ENCODE measurements at regions not wholly inside any gene's neighbourhood (a gene's known extent, or its start where the extent isn't known, plus 50 kb on each side); places are given as distances from the start of the nearest gene placed in this dataset.

DNA sequence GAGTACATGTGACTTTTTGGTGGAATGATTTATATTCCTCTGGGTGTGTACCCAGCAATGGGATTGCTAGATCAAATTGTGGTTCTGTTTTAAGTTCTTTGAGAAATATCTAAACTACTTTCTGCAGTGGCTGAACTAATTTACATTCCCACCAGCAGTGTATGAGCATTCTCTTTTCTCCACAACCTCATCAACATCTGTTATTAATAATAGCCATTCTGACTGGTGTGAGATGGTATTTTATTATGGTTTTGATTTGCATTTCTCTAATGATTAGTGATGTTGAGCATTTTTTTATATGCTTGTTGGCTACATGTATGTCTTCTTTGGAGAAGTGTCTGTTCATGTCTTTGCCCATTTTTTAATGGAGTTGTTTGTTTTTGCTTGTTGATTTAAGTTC lies 267.4 kb upstream of the NT5C1B start:
- intact Hi-C loops (cut with DNase I): loop anchor here (5.0 kb wide), 1 partner anchor 1321 kb away; no protein-coding TSS in a partner anchor
- Histone ChIP-seq H3K27ac (no peak overlapping the region), H3K4me1 (no peaks in the 10 kb centered on the region), H3K27me3 (no peaks in the 10 kb centered on the region), H3K36me3 (no peaks in the 10 kb centered on the region), H3K4me3 (no peak overlapping the region), H3K9me3 (no peaks in the 10 kb centered on the region)
- DNase-seq (ENCODE audit: extremely low spot score in 2 of 2): no peak
- no peak for TF ChIP-seq POLR2AphosphoS5 (IDR thresholded peaks at IDR 0.05; ENCODE audit: insufficient read depth in 1 of 2, low read depth in 1 of 2)
- TF ChIP-seq, protein P1, sequence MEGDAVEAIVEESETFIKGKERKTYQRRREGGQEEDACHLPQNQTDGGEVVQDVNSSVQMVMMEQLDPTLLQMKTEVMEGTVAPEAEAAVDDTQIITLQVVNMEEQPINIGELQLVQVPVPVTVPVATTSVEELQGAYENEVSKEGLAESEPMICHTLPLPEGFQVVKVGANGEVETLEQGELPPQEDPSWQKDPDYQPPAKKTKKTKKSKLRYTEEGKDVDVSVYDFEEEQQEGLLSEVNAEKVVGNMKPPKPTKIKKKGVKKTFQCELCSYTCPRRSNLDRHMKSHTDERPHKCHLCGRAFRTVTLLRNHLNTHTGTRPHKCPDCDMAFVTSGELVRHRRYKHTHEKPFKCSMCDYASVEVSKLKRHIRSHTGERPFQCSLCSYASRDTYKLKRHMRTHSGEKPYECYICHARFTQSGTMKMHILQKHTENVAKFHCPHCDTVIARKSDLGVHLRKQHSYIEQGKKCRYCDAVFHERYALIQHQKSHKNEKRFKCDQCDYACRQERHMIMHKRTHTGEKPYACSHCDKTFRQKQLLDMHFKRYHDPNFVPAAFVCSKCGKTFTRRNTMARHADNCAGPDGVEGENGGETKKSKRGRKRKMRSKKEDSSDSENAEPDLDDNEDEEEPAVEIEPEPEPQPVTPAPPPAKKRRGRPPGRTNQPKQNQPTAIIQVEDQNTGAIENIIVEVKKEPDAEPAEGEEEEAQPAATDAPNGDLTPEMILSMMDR (IDR thresholded peaks at IDR 0.05): no peak
- TF ChIP-seq POLR2A (IDR thresholded peaks at IDR 0.05): no peak

DNA sequence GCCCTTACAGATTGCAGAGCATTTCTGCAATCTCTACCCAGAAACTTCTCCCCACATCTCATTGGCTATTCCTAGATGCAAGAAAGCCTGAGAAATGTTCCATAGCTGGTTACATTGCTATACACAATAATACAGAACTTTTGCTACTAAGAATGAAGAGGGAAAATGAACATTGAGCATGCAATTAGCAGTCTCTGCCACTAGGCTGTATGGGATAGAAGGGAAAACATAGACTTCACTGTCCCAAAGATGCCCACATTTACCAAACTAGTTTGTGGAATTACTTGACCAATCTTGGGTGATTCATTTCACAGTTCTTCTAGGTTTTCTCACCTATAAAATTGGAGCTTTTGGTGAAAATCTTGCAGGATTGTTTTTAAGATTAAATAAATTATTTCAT lies 265.7 kb upstream of the NT5C1B start:
- no peak overlapping the region for H3K4me3 ChIP-seq
- no peak for DNase-seq (ENCODE audit: extremely low spot score in 2 of 2)
- no peaks in the 10 kb centered on the region for H3K27me3 ChIP-seq
- H3K36me3 ChIP-seq: no peaks in the 10 kb centered on the region
- intact Hi-C loops (cut with DNase I): loop anchor here (5.0 kb wide), 1 partner anchor 1322 kb away; no protein-coding TSS in a partner anchor
- H3K4me1 ChIP-seq: no peaks in the 10 kb centered on the region
- H3K9me3 ChIP-seq: no peaks in the 10 kb centered on the region
- TF ChIP-seq POLR2A (IDR thresholded peaks at IDR 0.05): no peak
- no peak for TF ChIP-seq POLR2AphosphoS5 (IDR thresholded peaks at IDR 0.05; ENCODE audit: insufficient read depth in 1 of 2, low read depth in 1 of 2)
- TF ChIP-seq, protein P1 (IDR thresholded peaks at IDR 0.05): no peak
- no peak overlapping the region for H3K27ac ChIP-seq

DNA sequence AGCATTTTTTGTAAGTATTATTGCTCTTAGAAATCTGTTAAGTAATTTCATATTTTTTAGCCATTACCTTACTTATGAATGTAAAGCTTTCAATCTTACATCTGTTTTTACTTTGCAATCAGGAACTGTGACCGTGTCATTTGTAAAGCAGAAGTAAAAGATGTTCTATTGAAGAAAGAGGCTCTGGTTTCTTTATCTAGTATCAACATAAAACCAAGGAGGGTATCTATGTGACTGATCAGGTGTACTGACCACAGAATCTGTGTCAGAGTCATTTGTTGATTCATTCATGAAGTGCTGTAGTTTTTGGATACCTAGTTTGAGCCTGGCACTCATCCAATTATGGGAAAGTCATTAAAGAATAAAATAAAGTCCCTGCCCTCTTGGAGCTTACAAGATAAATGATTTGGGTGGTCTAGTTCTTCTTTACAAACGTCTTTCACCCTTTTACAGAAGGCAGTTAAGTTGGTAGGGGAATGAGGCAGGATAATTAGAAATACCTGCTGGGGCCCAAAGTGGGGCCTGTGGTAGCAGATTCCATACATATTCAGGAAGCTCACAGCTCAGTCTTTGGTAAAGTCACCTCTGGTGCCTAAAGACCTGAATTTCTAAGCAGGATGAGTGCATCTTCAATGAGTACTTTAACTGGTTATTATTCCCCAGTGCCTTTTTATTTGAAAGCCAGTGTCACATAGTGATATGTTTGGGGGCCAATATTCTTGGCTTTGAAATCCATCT lies 260.6 kb upstream of the NT5C1B start:
- no peaks in the 10 kb centered on the region for H3K36me3 ChIP-seq
- intact Hi-C loops (cut with DNase I): no loop called here

DNA sequence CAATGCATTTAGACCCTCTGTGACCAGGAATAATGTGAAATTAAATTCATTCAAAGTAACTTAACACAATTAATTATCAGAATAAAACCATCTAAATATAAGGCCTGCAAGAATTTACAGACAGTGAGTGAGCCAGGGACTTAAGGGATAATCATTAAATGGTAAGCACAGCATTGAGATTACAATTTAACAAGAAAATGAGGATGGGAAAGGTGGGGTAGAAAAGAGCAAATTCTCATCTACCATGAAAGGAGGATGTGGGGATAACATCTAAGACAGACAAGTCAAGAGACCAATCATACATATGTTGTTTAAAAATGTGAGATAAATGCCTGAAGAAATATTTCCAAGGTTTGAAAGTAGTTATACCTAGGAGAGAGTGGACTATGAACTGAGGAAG lies 259.3 kb upstream of the NT5C1B start:
- no peak overlapping the region for H3K4me3 ChIP-seq
- no peak for TF ChIP-seq POLR2A (IDR thresholded peaks at IDR 0.05)
- TF ChIP-seq, protein P1 (IDR thresholded peaks at IDR 0.05): no peak
- TF ChIP-seq POLR2AphosphoS5 (IDR thresholded peaks at IDR 0.05; ENCODE audit: insufficient read depth in 1 of 2, low read depth in 1 of 2): no peak
- no peaks in the 10 kb centered on the region for H3K27me3 ChIP-seq
- no peaks in the 10 kb centered on the region for H3K9me3 ChIP-seq
- no peaks in the 10 kb centered on the region for H3K4me1 ChIP-seq
- no peak overlapping the region for H3K27ac ChIP-seq
- intact Hi-C loops (cut with DNase I): no loop called here
- DNase-seq (ENCODE audit: extremely low spot score in 2 of 2): no peak
- no peaks in the 10 kb centered on the region for H3K36me3 ChIP-seq

More for the DNA sequence above, 260.6 kb upstream of the NT5C1B start:
- Histone ChIP-seq H3K9me3 (no peaks in the 10 kb centered on the region), H3K27me3 (no peaks in the 10 kb centered on the region), H3K27ac (no peak overlapping the region), H3K4me3 (no peak overlapping the region), H3K4me1 (no peaks in the 10 kb centered on the region)
- no peak for DNase-seq (ENCODE audit: extremely low spot score in 2 of 2)
- TF ChIP-seq POLR2A (IDR thresholded peaks at IDR 0.05) (no peak), POLR2AphosphoS5 (IDR thresholded peaks at IDR 0.05; ENCODE audit: insufficient read depth in 1 of 2, low read depth in 1 of 2) (no peak)

DNA sequence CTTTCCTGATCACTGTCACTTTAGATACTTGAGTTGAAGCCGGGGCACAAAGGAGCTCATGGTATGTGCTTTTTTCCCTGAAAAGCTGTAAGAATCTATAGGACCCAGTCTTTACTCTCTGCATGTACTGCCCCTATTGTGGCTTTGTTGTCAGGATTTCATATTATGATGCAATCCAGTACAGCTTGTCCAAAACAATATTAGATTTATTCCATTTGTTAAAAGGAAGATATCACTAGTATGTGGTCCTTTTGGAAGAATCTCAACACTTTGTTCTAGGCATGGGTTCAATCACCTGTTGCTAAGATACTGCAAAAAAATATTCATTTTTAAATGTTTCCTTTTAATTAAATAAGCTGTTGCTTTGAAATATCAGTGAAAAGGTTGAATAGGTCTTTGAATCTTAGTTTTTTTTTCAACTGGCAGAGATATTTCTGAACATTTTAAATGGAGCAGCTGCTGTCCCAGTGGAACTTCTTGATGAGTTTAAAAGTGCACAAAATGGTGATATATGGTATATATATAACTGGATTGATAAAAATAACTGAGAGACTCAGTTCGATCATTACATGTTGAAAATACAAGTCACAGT lies 256.6 kb upstream of the NT5C1B start:
- H3K4me3 ChIP-seq: no peak overlapping the region
- no peaks in the 10 kb centered on the region for H3K36me3 ChIP-seq
- no peak for DNase-seq (ENCODE audit: extremely low spot score in 2 of 2)
- no peak for TF ChIP-seq POLR2A (IDR thresholded peaks at IDR 0.05)
- TF ChIP-seq, protein P1 (IDR thresholded peaks at IDR 0.05): no peak
- no peak for TF ChIP-seq POLR2AphosphoS5 (IDR thresholded peaks at IDR 0.05; ENCODE audit: insufficient read depth in 1 of 2, low read depth in 1 of 2)
- H3K27ac ChIP-seq: no peak overlapping the region
- no peaks in the 10 kb centered on the region for H3K27me3 ChIP-seq
- H3K4me1 ChIP-seq: no peaks in the 10 kb centered on the region
- no peaks in the 10 kb centered on the region for H3K9me3 ChIP-seq
- intact Hi-C loops (cut with DNase I): no loop called here

Data from vagina (tissue), 2 donors.